GM18867 (cell line): ENCODE measurements at regions not wholly inside any gene's neighbourhood (a gene's known extent, or its start where the extent isn't known, plus 50 kb on each side); places are given as distances from the start of the nearest gene placed in this dataset.

ENCODE experiments used
- ATAC-seq: cut with Tn5 transposase; IDR thresholded peaks from one replicate; pipeline ENCODE4 v1.9.1; 2021; ENCODE audit warnings: mild to moderate bottlenecking, moderate library complexity; ENCODE audit not compliant: unreplicated experiment

- ATAC-seq = no peak
Observed at GRCh38 chr1:213669964-213670691, 317.6 kb upstream of the PROX1 start.

DNA sequence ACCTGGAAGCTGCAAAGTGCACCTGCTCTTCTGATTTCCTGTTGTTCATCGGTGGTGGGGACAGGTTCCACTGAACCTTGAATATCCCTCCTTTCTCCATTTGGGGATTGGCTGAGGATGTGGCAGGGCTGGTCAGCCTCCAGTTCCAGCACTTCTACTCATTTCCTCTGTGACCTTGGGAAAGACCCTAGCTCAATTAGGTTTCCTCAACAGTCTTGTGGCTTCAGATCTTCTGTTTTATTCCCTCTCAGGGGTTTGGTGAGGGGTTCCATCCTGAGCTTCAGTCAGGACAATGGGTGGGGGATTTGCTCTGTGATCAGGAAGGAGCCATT is 317.1 kb upstream of the PROX1 start:
- ATAC-seq = no peak

DNA sequence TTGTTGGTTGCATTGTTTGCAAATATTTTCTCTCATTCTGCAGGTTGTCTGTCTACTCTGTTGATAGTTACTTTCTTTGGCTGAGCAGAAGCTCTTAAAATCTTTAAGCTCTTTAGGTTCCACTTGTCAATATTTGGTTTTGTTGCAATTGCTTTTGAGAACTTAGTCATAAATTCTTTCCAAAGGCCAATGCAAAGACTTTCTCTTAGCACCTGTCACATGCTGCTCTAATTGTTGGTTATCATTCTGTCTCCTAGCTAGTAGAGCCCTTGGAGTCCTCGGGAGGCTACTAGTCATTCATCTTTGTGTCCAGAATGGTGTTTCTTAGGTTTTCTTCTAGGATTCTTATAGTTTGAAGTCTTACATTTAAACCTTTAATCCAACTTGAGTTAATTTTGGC is 312.7 kb upstream of the PROX1 start:
- no peak for ATAC-seq

DNA sequence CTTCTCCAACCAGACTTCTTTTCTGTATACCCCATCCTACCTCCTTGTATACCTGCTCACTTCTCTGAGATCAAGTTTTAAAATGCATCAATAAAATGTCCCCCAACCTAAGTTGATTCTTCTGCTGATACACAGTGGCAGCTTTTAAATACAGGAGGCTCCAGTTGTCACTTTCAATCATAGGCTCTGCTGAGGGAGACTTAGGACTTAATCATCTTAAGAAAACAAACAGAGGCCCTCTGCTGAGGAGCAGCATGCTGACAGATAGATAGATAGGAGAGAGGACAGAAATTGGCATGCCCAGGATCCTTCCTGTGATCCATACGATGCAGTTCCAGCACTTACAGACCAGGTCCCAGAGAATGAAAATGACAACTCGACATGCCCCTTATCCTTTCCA is 311.0 kb upstream of the PROX1 start:
- no peak for ATAC-seq

DNA sequence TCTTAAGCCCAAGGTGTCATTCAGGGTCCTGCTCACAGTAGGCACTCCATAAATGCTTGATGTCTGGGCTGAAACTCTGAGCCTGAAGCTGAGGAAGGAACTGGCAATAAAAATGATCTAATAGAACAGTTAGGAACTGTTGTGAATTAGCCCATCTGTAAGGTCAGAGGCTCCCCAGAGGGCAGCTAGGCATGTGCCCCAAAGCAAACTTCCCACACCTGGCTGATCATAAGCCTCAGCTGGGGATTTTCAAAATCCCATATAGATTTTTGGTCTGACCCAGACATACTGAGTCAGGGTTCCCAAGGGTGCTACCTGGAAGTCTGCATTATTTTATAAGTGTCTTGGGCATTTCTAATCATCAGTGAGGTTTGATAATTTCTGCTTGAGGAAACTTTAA is 309.4 kb upstream of the PROX1 start:
- no peak for ATAC-seq

DNA sequence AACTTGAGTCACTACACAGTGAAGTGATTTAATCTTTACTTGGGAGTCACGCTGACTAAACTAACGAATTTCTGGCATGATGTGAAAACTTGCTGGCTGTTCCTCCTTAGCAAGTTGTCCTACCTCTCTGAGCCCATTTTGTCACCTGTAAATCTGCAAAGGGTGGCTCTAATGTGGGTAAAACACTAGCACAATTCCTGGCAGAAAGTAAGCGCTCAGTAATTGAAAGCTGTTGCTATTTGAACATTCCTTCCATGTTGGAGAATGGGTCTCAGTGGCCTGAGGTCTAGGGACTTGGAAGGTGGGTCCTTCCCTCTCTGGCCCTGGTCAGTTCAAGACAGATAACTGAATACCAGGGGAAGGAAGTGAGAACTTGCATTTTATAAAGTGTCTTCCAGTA is 309.0 kb upstream of the PROX1 start:
- ATAC-seq = no peak

DNA sequence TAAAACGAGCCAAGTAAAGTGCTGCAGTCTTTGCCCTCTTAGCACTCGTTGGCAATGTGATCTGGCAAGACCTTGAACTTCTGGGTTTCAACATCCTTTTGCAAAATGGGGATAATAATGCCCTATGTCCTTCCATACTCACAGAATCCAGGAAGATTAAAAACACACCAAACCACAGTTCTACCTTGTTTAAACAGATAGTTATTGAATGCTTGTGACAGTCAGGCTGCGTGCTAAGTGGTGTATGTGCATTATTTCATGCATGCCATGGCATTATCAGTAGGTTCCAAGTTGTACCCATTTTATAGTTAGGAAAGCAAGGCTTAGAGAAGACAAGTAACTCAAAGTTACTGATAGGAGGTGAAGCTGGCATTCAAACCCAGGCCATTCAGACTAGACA is 308.6 kb upstream of the PROX1 start:
- no peak for ATAC-seq

DNA sequence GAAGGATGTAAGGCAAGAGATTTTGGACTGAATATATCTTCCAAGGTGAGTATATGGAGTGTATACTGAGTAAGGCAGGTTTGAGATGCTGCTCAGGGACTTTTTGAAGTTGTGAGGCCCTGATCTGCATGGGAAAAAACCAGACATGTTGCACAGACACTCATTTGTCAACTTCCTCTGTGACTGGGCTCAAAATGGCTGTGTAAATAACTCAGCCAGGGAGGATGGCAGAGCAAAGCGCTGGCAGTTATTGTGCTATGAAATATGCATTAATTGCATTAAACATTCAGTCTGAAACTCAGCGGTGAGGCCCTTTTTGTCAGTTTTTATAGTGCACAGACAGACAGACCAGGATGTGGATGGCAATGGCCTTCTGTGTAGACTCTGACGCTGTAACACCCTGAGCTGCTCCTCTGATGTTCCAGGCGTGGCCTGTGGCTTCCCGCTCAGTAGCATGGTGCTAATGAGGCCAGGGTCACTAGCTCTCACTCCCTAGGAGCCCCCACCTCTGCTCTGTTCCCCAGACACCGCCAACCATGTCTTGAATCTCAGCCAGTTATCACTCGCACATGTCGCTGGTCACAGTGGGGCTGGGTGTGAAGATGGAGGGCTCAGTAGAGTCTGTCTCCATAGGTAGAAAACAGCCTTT is 307.0 kb upstream of the PROX1 start:
- ATAC-seq = no peak

DNA sequence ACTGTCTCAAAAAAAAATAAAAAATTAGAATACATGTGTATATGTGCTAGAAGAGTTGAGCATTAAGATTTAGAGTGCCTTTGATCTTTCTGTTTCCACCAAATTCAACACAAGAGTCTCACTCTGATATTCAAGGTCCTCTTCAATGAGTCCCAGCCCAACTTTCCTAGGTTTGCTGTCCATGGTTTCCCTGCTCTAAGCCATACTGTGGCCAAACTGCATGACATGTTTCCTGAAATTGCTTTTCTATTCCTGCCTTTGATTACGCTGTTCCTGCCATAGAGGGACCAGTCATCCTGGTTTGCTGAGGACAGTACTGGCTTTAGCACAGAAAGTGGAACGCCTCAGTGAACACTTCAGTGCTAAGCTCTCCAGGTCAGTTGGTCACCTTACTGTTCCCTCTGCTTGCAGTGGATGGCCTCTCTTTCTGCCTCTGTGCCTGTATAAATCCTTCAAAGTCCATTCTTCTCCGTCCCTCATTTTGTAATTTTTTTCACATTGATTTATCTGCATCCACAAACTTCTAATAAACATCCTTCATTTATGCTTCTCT is 305.9 kb upstream of the PROX1 start:
- no peak for ATAC-seq

DNA sequence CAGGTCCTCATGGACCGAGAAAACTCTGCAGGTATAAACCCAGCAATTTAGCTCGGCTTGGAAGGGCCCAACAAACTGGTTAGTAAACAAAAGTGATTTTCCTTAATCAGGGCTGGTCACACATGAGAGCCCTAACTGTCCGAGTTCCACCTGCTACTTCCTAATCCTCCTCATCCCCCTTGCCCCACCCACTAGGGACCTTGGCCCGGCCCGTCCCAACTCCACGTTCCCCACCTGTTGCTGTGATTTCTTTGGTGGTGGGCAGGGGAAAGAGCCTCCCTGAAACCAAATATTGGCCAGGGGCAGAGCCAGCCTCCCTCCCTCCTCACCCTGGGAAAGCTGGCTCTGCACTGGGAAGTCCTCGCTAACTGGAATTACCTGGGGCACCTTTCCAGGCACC is 304.2 kb upstream of the PROX1 start:
- no peak for ATAC-seq

GRCh38 chr1:213684454-213684853 is 303.3 kb upstream of the PROX1 start:
- no peak for ATAC-seq

- no peak for ATAC-seq
Observed at GRCh38 chr1:213685992-213686582, 301.7 kb upstream of the PROX1 start.

DNA sequence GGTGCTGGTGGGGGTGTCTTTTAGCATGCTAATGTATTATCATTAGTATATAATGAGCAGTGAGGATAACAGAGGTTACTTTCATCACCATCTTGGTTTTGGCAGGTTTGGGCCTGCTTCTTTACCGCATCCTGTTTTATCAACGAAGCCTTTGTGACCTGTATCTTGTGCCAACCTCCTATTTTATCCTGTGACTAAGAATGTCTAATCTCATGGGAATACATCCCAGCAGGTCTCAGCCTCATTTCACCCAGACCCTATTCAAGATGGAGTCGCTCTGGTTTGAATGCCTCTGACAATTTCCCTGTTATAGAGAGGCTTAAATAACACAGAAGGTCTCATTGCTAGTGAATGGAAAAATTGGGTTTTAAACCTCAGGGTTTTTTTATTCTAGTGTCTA is 300.8 kb upstream of the PROX1 start:
- no peak for ATAC-seq

- no peak for ATAC-seq
Observed at GRCh38 chr1:213687832-213688231, 299.9 kb upstream of the PROX1 start.

GRCh38 chr1:213688655-213689054 is 299.1 kb upstream of the PROX1 start:
- no peak for ATAC-seq

GRCh38 chr1:213689260-213689659 is 298.5 kb upstream of the PROX1 start:
- ATAC-seq = no peak

DNA sequence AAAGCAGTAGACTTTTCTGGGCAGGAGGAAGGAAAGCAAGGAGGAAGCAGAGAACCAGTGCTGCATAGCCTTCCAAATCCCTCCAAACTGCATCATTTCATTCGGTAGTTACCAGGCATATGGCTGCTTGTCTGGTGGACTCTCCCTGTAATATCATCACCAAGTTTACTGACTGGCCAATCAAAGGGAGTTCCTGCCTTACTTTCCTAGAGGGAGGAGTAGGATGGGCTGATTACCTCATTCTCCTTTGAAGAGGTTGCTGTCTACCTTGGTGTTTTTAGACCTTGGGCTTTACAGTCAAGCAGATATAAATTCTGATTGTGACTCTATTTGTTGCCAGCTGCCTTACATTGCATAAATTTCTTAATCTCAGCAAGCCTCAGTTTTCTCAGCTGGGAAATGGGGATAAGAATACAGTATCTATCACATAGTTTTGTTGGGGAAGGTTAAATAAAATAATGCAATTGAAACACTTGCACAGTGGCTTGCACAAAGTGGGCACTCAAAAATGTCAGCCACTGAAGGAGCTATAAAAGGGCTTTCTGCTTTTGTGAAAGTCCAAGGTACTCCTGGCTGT is 297.3 kb upstream of the PROX1 start:
- no peak for ATAC-seq

- ATAC-seq = no peak
Observed at GRCh38 chr1:213692321-213692720, 295.5 kb upstream of the PROX1 start.

GRCh38 chr1:213693864-213694263 is 293.9 kb upstream of the PROX1 start:
- ATAC-seq = no peak

DNA sequence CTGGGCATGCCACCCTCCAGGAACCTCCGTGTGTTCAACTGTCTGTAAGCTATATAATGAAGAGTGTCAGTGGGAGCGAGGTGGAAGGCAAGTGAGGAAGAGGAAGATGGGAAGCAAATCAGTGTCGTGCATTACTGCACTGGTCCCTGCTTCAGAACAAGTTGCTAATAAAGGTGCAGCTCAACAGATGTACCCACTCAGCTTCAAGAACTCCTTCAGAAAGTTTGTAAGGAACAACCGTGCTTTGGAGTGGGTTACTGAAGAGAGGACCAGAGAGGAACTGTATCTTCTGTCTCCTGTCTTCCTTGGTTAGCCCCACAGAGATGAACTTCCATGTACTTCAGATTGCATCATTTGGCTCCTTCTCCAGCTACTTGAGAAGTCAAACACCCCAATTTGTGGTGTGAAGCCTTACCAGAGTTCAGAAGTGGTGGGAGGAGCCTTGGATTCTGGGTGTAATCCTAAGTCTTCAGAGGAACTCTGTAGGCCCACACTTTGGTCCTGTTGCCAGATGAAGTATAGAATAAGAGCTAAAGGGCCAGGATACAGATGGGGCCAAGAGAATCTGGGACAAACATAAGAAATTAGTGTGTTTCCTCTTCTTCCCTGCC is 290.5 kb upstream of the PROX1 start:
- ATAC-seq = no peak

GRCh38 chr1:213698092-213698702 is 289.6 kb upstream of the PROX1 start:
- ATAC-seq = no peak
